GM12874 (cell line): ENCODE measurements at regions not wholly inside any gene's neighbourhood (a gene's known extent, or its start where the extent isn't known, plus 50 kb on each side); places are given as distances from the start of the nearest gene placed in this dataset.

ENCODE experiments used
- CTCF ChIP-seq: IDR thresholded peaks from 2 replicates; pipeline ENCODE4 v1.5.1; 2011; ENCODE audit warnings: low read depth, mild to moderate bottlenecking, control low read depth, low read length, moderate library complexity; ENCODE audit not compliant: insufficient read depth

DNA sequence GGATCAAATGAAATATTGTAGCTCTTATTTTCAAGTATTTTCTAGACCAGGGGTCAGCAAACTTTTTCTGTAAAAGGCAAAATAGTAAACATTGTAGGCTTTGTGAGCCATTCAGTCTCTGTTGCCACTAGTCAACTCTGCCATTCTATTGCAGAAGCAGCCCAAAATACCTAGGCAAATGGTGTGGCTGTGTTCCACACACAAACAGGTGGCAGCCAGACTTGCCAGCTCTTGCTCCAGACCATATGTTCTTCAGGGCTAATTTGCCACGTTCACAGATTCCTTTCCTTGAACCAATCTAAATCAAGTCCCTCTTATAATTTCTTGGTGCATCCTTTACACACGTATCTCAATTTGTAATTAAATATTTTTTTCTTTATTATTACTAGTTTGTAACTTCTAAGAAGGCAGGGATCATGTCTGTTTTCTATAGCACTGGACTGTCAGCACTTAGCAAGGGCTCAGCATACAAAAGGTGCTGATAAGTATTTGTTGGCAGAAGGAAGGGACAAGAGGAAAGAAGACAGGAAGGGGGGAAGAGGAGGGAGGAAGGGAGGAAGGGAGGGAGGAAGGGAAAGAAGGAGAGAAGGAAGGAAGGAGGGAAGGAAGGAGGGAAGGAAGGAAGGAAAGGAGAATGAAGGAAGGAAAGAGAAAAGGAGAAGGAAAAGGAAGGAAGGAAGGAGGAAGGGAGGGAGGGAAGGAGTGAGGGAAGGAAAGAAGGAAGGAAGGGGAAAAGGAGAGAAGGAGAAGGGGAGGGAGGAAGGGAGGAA is 106.5 kb upstream of the EDEM3 start:
- TF ChIP-seq CTCF = no peak

DNA sequence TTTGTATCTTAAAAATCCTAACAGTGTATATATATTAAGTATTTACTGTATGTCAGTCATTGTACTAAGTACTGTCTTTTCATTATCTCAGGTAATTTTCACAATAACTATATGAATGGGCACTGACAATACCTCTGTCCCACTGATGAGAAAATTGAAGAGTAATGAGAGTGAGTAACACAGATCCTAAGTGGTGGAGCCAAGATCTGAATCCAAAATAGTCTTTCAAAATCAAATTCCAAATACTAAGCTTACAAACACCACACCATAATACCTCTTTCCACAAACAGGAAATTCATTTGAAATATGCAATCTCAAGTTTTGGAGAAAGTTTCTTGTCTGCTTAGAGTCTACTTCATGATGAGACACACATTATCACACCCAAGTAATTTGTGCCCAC is 105.9 kb upstream of the EDEM3 start:
- no peak for TF ChIP-seq CTCF

DNA sequence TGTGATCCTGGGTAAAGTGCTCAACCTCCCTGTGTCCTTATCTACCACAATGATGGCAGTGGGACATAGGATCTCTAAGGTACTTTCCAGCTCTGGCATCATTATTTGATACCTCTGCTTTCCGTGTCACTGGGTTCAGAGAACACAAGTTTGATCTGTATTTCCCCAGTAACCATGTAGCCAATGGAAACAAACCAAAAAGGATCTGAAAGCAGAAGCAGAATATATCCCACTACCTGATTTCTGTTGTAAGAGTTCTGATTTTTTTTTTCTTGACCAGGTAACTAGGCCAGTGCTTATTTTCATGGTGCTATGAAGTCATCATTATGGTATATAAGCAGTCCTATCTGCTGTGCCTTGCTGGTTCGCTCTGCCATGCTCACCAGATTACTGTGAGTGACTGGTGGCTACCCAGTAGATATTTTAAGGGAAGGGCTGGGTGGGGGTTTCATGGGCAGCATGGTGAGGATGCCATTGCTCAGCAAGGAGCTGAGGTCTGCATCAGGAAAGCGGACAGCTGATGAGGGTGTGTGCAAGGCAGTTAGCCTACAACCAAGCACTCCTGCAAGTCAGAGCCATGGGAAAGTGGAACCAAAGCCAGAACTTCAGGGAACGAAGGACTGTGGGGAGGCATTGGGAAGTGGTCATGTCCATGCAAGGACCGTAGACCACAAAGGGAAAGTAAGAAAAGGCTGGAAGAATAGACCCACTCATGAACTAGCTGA is 104.9 kb upstream of the EDEM3 start:
- TF ChIP-seq CTCF = no peak

DNA sequence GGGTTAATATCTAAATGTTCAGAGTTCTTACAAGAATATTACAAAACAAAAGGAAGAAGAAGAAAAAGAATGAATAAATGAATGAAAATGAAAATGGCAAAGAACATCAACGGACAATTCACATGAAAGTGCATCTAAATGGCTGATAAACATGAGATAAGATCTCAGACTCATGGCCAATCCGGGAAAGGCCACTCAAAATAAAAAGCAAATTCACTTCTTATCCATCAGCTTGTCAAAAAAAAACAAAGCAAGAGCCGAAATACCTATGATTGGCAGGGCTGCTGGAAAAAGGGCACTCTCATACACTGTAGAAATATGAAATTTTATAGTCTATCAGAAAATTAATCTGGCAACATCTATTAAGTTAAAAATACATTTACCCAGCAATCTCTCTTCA is 103.6 kb upstream of the EDEM3 start:
- TF ChIP-seq CTCF = no peak

- TF ChIP-seq CTCF = no peak
Observed at GRCh38 chr1:184854496-184855140, 100.0 kb upstream of the EDEM3 start.

DNA sequence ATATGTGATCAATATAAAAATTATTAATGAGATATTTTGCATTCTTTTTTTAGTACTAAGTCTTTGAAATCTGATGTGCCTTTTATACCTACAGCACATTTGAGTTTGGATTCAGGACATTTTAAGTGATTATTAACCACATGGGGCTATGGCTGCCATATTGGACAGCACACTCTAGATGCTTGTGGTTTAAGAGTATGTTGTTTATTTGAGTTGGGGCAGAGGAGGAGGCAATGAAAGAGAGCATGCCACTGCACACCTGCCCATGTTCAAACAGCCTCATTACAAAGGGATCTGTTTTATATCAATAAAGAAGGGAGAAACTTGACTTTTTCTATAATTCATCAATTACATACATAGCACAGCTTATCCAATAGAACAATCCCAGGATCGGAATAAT is 99.4 kb upstream of the EDEM3 start:
- no peak for TF ChIP-seq CTCF
